ENCODE measurements at regions not wholly inside any gene's neighbourhood (a gene's known extent, or its start where the extent isn't known, plus 50 kb on each side); places are given as distances from the start of the nearest gene placed in this dataset.

GRCh38 chr5:74975582-74975981 is 76.8 kb downstream of the GCNT4 start:
- no peak for TF ChIP-seq TOX (CRISPR knock-in tag; IDR thresholded peaks at IDR 0.05; ENCODE audit: borderline replicate concordance)
- TF ChIP-seq, protein P1, sequence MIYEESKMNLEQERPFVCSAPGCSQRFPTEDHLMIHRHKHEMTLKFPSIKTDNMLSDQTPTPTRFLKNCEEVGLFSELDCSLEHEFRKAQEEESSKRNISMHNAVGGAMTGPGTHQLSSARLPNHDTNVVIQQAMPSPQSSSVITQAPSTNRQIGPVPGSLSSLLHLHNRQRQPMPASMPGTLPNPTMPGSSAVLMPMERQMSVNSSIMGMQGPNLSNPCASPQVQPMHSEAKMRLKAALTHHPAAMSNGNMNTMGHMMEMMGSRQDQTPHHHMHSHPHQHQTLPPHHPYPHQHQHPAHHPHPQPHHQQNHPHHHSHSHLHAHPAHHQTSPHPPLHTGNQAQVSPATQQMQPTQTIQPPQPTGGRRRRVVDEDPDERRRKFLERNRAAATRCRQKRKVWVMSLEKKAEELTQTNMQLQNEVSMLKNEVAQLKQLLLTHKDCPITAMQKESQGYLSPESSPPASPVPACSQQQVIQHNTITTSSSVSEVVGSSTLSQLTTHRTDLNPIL (CRISPR knock-in tag; IDR thresholded peaks at IDR 0.05; ENCODE audit: low read depth), result no peak
- TF ChIP-seq, protein P2, sequence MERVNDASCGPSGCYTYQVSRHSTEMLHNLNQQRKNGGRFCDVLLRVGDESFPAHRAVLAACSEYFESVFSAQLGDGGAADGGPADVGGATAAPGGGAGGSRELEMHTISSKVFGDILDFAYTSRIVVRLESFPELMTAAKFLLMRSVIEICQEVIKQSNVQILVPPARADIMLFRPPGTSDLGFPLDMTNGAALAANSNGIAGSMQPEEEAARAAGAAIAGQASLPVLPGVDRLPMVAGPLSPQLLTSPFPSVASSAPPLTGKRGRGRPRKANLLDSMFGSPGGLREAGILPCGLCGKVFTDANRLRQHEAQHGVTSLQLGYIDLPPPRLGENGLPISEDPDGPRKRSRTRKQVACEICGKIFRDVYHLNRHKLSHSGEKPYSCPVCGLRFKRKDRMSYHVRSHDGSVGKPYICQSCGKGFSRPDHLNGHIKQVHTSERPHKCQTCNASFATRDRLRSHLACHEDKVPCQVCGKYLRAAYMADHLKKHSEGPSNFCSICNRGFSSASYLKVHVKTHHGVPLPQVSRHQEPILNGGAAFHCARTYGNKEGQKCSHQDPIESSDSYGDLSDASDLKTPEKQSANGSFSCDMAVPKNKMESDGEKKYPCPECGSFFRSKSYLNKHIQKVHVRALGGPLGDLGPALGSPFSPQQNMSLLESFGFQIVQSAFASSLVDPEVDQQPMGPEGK (CRISPR knock-in tag; IDR thresholded peaks at IDR 0.05; ENCODE audit: borderline replicate concordance), result no peak
- no peak for TF ChIP-seq OSR1 (CRISPR knock-in tag; IDR thresholded peaks at IDR 0.05)
- no peak for TF ChIP-seq TCF4 (CRISPR knock-in tag; IDR thresholded peaks at IDR 0.05; ENCODE audit: borderline replicate concordance)
- TF ChIP-seq GLIS3 (CRISPR knock-in tag; IDR thresholded peaks at IDR 0.05), result no peak

Measured in SK-N-SH treated with all-trans-retinoic acid at 6 μM for 48 hours (cell line).